Transverse colon (tissue), 4 donors: ENCODE measurements at regions not wholly inside any gene's neighbourhood (a gene's known extent, or its start where the extent isn't known, plus 50 kb on each side); places are given as distances from the start of the nearest gene placed in this dataset.

Experiments used
- CTCF ChIP-seq, 5 experiments: fragments of 200-600 bp in 3 of 5; fragments of 450-650 bp in 2 of 5; sonication (generic) in 3 of 5; IDR thresholded peaks; 1 replicate in 2 of 5; 2 replicates in 3 of 5; pipeline ENCODE4 v1.5.1; 2016 to 2017; ENCODE audit warnings: antibody characterized with exemption in 5 of 5, inconsistent platforms in 3 of 5, mild to moderate bottlenecking in 2 of 5, moderate library complexity in 1 of 5
- EP300 ChIP-seq: sonication (generic); formaldehyde crosslinking; IDR thresholded peaks from one replicate; pipeline ENCODE4 v1.6.1; 2017; ENCODE audit warnings: antibody characterized with exemption, low read depth
- POLR2A ChIP-seq: fragments of 450-650 bp; IDR thresholded peaks from one replicate; pipeline ENCODE4 v1.6.1; 2016; ENCODE audit warnings: antibody characterized with exemption, mild to moderate bottlenecking, moderate library complexity
- POLR2AphosphoS5 ChIP-seq, 3 donors: sonication (generic); formaldehyde crosslinking; IDR thresholded peaks; one replicate each; pipeline ENCODE4 v1.6.1; 2016; ENCODE audit warnings: antibody characterized with exemption in 3 of 3

GRCh38 chr2:128765811-128766210, 447.1 kb upstream of the HS6ST1 start:
- TF ChIP-seq POLR2AphosphoS5 (IDR thresholded peaks at IDR 0.05), result no peak
- no peak for TF ChIP-seq CTCF (IDR thresholded peaks at IDR 0.05)
- TF ChIP-seq POLR2A, result no peak
- no peak for TF ChIP-seq EP300
